Right renal pelvis (tissue), 4 donors: ENCODE measurements at regions not wholly inside any gene's neighbourhood (a gene's known extent, or its start where the extent isn't known, plus 50 kb on each side); places are given as distances from the start of the nearest gene placed in this dataset.

ENCODE experiments used
- DNase-seq, 4 donors: peaks; one replicate each; pipeline ENCODE4 v3.0.0-alpha.2; 2013; ENCODE audit warnings: low read depth in 4 of 4, low spot score in 3 of 4, missing footprints in 1 of 4

DNA sequence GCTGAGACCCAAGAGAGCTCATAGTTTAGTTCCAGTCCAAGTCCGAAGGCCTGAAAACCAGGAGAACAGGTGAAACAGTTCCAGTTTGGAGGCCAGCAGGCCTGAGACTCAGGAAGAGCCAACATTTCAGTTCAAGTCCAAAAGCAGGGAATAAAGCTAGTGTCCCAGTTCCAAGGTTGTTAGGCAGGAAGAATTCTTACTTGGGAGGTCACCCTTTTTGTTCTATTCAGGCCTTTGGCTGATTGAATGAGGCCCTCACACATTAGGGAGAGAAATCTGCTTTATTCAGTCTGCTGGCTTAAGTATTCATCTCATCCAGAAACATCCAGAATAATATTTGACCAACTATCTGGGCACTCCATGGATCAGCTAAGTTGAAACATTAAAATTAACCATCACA lies 294.6 kb downstream of the PCNX1 start:
- no peak for DNase-seq

DNA sequence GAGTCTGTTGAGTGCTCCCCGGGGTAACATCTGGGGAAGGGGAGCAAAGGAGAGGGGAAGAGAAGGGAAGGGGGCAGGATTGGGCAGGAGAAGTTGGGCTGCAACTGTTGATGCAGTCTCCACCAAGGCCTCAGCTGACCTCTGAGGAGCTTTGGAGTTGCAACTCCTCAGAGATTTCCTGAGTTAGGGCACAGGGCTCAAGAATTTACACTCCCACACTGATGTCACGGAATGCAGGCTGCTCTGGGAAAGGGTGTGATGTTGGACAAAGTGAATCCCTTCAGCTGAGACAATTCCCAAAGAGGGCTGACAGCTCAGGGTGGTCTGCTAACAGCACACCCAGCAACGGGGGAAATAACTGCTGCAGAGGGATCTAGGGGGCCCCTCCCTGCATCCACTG lies 295.6 kb downstream of the PCNX1 start:
- DNase-seq: no peak

DNA sequence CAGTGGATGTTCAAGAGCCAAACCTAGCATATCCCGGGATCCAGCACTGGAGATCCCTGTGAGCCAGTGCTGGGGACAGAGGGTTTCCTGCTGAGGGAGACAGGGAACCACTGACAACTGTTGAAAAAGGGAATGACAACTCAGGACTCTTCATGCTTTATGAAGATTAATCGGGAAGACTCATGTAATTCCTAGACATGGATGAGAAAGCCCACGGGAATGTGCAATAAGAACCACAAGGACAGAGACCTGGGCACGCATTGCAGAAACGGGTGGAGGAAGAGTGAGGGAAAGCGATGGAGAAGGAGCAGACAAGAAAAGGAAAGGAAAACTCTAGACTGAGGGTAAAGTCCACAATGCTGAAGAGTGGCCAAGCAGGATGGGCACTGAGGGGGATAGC lies 296.0 kb downstream of the PCNX1 start:
- no peak for DNase-seq

DNA sequence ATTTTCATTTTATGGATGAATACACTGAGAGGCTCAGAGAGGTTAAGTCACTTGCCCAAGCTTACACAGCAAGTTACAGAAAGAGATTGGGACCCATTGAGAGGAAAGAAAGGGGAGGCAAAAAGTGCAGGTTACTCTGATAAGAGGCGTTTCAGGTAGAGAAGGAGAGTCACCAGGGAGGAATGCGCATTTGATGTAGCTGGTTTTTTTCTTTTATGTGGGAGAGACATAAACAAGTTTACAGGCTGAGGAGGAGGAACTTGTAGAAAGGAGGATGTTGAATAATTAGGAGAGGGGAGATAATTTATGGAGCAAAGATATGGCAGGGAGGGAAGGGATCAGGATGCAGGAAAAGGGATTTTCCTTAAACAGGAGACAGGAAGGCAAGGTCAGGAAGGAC lies 297.0 kb downstream of the PCNX1 start:
- no peak for DNase-seq

DNA sequence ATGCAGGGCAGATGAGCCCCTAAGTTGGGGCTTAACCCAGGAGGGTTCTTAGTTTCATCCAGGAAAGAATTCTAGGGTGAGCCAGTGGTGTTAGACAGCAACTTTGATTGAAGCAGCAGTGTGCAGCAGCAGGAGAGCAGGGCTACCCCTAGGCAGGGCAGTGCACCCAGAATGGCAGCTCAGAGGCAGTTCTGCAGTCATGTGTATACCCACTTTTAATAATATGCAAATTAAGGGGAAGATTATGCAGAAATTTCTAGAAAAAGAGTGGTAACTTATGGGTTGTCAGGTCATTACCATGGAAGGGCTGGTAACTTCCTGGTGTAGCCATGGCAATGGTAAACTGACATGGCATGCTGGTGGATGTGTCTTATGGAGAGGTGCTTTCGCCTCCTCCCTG lies 297.5 kb downstream of the PCNX1 start:
- no peak for DNase-seq

DNA sequence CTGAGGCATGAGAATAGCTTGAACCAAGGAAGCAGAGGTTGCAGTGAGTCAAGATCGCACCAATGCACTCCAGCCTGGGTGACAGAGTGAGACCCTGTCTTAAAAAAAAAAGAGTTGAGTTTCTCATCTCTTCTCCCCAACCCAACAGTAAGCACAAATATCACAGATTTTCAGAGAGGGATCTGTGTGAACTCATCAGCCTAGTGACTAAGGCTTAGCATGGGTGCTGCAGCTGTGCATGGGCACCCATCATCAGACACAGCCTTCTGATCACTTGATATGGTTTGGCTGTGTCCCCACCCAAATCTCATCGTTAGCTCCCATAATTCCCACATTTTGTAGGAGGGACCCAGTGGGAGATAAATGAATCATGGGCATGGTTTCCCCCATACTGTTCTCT lies 298.9 kb downstream of the PCNX1 start:
- no peak for DNase-seq

DNA sequence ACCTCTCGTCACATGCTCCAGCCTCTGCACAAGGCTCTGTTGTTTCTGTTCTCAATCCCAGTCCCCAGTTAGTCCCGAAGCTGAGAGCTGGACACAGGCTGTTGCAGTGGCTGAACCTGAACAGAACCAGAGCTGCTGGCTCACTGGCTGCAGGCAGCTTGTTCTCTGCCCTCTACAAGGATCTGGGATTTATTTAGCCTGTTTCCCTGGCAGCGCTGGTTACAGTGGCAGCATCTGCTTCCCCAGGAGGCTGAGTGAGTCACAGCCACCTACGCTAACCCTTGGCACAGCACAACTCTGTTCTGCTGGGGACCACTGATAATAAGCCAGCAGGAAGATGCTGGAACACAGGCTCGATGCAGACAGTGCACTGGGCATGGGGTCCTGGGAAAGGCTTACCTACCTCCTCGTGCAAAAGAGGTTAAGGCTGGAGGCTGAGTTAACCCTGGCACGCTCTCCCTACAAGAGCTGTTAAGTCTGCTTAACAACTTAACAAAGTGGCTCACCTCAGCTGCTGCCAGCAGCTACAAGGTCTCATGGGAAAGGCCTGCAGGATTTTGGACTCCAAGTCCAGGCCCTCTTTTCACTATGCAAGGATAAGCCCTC lies 299.6 kb downstream of the PCNX1 start:
- DNase-seq: no peak

DNA sequence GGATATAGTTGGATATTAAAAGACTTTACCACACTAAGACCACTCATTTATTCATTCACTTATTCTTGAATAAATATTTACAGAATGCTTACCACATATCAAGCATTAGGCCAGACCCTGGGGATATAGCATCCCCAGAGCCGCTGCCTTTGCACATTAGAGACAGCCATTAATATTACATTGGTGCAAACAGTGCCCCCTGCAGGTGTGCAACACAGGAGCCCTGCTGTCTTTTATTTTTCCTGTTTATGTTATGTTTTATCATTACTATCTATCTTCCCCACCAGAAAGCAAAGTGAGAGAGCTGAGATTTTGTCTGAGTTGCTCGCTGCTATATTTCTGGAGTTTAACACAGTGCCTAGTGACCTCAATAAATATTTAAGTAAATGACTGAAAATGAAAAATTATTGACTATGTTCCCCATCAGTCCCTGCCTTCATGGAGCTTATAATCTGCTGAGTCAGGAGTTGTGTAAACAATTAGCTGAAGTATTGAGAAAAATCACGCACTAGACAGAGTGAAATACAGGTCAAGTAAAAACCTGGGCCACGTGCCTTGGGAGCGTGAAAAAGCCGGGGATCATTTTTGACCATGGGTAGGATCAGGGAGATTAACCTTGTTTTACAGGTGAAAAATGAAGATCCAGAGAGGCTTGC lies 301.6 kb downstream of the PCNX1 start:
- DNase-seq: no peak

DNA sequence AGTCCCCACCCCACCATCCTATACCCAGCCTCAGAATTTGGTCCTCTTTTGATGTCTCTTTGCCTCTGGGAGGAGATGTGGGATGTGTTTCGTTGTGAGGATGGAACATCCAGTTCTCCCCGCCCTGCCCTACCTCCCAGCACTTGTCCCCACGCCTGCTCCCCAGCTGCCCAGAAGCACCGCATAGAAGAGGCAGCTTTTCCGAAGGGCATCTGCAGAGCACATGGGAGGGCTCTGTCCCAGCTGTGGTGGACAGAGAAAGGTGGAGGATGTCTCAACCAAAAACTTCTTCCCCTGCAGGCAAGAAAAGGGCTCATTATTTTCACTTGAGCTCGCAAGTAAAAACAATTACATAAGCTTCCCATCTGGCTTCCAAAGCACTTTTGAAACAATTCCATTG lies 302.6 kb downstream of the PCNX1 start:
- no peak for DNase-seq

DNA sequence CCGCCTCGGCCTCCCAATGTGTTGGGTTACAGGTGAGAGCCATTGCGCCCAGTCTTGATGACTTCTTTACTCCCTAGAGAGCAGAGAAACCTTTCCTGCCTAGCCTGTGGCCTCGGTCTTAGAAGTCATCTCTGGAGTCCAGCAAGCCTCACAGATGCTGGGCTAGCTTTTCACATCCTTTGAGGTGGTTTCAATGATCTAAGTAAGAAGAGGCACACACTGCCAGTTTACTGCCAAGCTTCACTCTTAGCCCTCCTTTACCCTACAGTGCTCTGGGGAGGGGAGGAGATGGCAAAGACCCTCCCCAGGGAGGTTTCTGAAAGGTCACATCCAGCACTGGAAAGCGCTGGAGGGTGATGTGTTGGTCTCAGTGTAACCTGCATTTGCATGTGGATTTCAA lies 304.8 kb downstream of the PCNX1 start:
- DNase-seq: no peak

DNA sequence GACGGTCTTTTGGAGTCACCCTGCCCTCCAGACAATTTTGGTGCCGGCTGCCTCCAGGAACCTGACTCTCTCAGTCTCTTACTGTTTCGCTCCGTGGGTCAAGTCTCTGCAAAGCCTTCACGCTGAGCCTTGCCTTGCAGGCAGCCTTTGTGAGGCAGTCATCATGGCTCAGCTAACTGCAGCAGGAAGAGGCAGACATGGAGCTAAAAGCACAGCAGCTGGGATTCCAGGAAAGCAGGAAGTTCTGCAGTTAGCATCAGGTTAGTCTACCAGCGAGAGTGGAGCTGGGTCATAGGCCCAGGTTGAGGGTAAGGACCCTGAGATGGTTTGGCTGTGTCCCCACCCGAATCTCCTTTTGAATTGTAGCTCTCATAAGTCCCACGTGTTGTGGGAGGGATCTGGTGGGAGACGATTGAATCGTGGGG lies 305.4 kb downstream of the PCNX1 start:
- no peak for DNase-seq

DNA sequence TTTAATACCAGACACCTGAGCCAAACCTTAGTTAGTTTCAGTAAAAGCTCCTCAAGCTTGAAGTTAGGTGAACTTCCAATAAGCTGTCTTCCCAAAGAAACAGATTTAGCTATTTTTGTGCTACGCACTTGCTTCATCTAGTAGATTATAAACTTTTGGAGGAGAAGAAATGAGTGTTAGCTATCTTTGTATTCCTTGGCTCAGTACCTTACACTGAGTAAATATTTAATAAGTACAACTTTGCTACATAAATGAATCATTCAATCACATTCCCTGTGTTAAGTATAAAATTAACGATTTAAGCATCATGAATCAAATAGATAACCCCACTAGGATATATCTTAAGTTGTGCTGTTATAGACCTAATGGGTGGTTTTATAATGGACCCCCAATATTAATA lies 307.0 kb downstream of the PCNX1 start:
- DNase-seq: no peak

DNA sequence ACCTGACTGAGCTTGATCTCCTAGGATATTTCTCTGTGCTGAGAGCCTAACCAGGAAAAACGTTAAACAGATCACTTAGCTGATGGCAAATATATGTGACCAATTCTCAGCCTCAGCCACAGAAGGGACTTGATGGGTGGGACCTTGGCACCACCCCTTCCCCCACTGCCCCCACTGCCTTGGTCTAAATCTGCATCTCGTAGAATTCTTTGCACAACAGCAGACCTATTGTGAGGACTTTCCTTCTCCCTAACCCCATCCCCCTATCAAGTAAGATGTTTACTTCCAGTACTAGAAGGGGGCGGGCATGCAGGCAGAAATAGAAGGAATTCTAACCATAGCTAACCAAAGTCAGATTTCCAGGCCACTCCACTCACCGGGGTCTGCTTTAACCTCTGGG lies 313.2 kb downstream of the PCNX1 start:
- no peak for DNase-seq

DNA sequence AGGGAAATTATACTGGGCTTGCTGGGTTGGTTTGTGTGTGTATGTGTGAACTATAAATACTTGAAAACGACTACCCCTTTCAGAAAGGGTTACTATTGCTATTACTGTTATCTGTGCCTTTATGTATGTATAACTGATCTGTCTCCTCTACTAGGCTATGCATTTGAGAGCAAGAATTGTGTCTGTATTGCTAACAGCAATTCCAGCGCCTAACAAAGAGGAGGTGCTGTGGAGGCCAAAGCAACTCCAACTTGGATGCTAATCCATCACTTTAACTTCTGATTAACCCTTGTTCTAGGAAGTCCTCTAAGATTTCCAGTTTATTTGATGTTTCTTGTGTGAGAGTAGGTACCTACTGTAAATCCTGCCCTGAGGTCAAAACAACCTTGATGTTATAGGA lies 313.9 kb downstream of the PCNX1 start:
- no peak for DNase-seq

DNA sequence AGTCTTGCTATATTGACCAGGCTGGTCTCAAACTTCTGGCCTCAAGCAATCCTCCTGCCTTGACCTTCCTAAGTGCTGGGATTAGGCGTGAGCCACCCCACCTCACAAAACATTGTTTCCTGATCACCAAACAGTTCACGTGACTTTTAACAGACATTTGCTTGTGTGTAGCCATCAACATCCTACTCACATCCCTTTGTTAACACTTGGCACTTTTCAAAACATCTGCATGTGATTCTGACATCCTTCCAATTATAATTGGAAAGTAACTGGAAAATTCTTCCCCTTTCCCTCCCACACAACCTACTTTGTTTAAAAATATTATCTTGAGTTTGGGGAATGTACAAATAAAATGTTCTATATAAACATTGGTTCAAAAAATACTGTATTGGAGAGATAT lies 317.9 kb downstream of the PCNX1 start:
- no peak for DNase-seq

DNA sequence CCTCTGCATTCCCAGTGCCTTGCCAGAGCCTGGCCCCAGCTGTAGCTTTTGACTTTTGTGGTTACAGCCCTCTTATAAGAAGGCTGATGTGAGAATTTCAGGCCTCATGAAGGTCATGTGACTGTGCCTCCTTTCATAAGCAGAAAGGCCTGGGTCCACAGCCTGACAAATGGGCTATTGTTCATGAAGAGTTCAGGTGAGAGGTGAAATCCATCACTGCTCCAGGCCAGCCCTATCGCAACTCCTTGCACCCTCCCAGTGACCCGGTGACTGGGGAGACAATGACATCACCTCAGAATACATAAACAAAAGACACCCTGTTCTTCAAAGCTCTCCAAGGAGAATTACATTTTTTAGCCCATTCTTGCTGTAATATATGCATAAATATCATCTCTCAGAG lies 321.5 kb downstream of the PCNX1 start:
- DNase-seq: no peak

DNA sequence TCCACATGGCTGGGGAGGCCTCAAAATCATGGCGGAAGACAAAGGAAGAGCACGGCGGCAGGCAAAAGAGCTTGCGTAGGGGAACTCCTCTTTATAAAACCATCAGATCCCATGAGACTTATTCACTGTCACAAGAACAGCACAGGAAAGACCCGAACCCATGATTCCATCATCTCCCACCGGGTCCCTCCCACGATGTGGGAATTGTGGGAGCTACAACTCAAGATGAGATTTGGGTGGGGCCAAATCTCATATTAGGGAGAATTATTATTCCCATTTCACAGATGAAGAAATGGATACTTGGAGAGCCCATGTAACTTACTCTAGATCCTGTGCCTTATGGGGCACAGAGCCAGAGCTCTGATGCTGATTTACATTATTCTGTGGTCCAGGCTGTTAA lies 322.6 kb downstream of the PCNX1 start:
- DNase-seq: no peak

DNA sequence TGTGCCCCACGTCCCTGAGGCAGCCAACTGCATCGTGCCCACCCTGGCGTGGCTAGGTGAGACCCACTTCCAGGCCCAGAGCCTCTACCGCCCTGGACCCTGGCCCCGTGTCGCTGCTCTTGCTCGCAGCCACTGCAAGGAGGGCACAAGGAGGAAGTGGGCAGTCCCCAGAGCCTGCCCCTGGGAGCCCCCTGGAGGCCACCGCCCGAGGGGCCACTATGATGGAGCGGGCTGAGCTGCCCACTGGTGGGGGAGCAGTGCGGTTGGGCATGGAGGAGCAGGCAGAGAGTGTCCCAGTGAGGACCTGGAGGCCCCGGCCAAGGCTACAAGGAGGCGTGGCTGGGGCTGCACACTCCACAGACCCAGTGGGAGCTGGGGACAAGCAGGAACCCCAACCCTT lies 323.6 kb downstream of the PCNX1 start:
- no peak for DNase-seq

DNA sequence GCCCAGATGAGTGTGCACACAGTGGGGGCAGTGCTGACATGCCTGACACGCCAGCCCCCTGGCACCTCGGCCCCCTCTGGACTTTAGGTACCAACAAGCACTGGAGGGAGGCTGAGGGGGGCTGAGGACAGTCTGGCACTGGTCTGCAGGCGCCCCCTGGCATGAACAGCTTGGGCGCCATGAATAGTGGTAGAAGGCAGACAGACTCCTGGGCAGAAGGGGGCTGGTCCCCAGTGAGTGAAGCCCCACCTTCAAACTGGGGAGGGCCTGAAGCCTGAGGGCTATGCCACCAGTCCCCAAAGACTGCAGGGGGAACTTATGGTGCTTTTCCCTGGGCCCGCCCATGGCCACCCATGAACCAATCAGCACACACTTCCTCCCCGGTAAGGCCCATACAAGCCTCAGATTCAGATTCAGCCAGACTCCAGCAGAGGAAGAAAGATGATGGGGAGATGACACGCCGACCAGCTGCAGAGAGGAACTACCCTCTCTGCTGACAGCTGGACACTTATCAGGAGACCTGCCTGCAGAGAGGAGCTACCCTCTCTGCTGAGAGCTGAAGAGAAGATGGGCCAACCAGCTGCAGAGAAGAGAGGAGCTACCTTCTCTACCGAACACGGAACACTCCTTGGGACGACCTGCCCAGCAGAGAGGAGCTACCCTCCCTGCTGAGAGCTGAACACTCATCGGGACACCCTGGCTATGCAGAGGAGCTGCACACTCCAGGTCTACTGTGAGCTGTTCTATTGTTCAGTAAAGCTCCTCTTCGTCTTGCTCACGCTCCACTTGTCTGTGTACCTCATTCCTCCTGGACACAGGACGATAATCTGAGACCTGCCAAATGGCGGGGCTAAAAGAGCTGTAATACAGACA lies 324.5 kb downstream of the PCNX1 start:
- DNase-seq: no peak

DNA sequence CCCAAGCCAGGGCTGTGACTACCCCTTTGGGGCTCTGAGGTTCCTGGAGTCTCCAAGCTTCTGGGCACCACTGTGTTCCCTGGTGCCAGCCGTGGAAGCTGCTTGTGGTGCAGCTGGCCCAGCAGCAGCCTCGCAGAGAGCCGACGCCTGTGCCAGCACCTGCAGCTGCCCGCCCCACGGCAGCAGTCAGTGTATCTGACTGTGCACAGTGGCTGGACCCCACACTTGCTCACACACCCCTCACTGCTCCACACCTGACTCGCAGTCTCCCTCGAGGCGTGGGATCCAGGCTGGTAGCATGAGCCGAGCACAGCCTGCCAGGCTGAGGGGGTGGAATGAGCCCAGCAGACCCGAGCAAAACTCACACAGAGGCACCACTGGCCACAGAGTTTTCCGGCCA lies 325.2 kb downstream of the PCNX1 start:
- DNase-seq: no peak

DNA sequence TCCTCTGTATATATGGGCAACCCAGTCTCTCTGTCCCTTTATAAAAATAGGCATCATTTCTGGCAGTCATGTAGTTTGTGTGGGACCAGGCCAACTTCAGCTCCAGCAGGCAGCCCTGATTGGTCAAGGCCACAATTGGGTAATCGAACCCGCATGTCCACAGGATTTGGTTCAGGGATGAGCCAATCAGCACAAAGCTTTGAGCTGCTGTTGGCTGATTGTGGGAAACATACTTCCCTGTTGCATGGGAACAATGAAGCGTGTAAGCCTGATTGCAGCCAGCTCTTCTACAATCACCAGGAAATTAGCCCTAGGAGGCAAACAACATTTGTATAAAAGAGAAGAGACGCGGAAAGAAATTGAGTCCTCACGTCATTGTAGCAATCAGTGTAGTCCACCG lies 328.6 kb downstream of the PCNX1 start:
- no peak for DNase-seq

DNA sequence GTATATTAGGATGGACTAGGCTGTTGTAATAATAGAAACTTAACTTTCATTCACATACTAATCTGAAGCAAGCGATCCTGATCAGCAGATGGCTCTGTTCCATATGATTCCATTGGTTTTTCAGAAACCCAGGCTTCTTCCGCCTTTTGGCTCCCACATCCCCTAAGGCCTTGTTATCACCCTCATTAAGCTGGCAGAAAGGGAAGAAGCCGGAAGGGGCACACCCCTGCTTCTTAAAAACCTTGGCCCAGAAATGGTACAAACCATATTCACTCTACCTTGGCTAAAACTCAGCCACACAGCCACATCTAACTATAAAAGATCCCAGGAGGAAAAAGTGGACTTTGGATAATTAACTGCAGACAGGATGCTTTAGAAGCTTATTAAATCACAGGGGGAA lies 329.2 kb downstream of the PCNX1 start:
- DNase-seq: no peak
